ENCODE measurements at regions not wholly inside any gene's neighbourhood (a gene's known extent, or its start where the extent isn't known, plus 50 kb on each side); places are given as distances from the start of the nearest gene placed in this dataset.

- no peak for DNase-seq
Measured at GRCh38 chr3:5429517-5429890, 242.0 kb downstream of the EDEM1 start.

GRCh38 chr3:5430701-5431100, 243.2 kb downstream of the EDEM1 start:
- no peak for DNase-seq

GRCh38 chr3:5431146-5431545, 243.6 kb downstream of the EDEM1 start:
- DNase-seq: no peak

GRCh38 chr3:5431811-5432378, 244.4 kb downstream of the EDEM1 start:
- DNase-seq: no peak

- DNase-seq: no peak
Measured at GRCh38 chr3:5437296-5437782, 249.8 kb downstream of the EDEM1 start.

GRCh38 chr3:5437783-5438323, 250.3 kb downstream of the EDEM1 start:
- DNase-seq: no peak

GRCh38 chr3:5441401-5441800, 253.9 kb downstream of the EDEM1 start:
- no peak for DNase-seq

- DNase-seq: no peak
Measured at GRCh38 chr3:5442106-5442785, 254.7 kb downstream of the EDEM1 start.

GRCh38 chr3:5442786-5443138, 255.3 kb downstream of the EDEM1 start:
- no peak for DNase-seq

- no peak for DNase-seq
Measured at GRCh38 chr3:5444253-5444652, 256.7 kb downstream of the EDEM1 start.

GRCh38 chr3:5445676-5446201, 258.2 kb downstream of the EDEM1 start:
- no peak for DNase-seq

- DNase-seq: no peak
Measured at GRCh38 chr3:5448246-5448645, 260.7 kb downstream of the EDEM1 start.

GRCh38 chr3:5448816-5449215, 261.3 kb downstream of the EDEM1 start:
- DNase-seq: no peak

- DNase-seq: no peak
Measured at GRCh38 chr3:5456199-5456598, 268.7 kb downstream of the EDEM1 start.

- DNase-seq: no peak
Measured at GRCh38 chr3:5458526-5458925, 271.0 kb downstream of the EDEM1 start.

- no peak for DNase-seq
Measured at GRCh38 chr3:5462086-5462485, 274.6 kb downstream of the EDEM1 start.

GRCh38 chr3:5463991-5464390, 276.5 kb downstream of the EDEM1 start:
- no peak for DNase-seq

- no peak for DNase-seq
Measured at GRCh38 chr3:5464649-5465048, 277.1 kb downstream of the EDEM1 start.

GRCh38 chr3:5465183-5465582, 277.7 kb downstream of the EDEM1 start:
- no peak for DNase-seq

GRCh38 chr3:5466065-5466464, 278.6 kb downstream of the EDEM1 start:
- DNase-seq: no peak

GRCh38 chr3:5466717-5467116, 279.2 kb downstream of the EDEM1 start:
- DNase-seq: no peak

GRCh38 chr3:5473471-5473870, 286.0 kb downstream of the EDEM1 start:
- DNase-seq: no peak

GRCh38 chr3:5476403-5476802, 288.9 kb downstream of the EDEM1 start:
- DNase-seq: no peak

- DNase-seq: no peak
Measured at GRCh38 chr3:5479229-5479799, 291.8 kb downstream of the EDEM1 start.
